ENCODE measurements at regions not wholly inside any gene's neighbourhood (a gene's known extent, or its start where the extent isn't known, plus 50 kb on each side); places are given as distances from the start of the nearest gene placed in this dataset.

DNA sequence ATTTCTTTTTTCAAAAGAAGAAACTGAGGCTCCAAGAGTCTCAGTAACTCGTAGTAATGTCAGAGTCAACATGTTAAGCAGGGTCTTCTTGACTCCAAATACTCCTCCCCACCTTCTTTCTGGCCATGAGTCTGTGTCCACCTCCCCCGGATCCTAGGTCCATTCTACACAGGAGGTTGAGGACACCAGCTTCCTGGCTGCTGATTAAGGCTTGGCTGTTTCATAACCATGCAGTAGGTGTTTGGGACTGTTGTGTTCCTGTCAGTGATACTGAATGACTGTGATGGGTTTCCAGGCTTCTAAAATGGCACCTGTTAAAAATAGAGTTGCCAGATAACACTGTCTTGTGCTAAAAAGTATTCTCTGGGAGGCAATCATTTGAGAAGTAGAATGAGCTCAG is 130.8 kb upstream of the IL12A start:
- Mint-ChIP-seq H3K27ac (no peak overlapping the region), H3K27me3 (ENCODE audit: low read depth in 2 of 2) (peaks cover 5 to 8% of the 10 kb centered on the region in 2 donors), H3K4me1 (peaks cover 8 to 13% of the 10 kb centered on the region in 2 donors), H3K36me3 (no peaks in the 10 kb centered on the region), H3K4me3 (no peak overlapping the region), H3K9me3 (no peaks in the 10 kb centered on the region)
- H3K4me1 ChIP-seq (ENCODE audit: control insufficient read depth, insufficient read depth, low read length): peaks cover 8% of the 10 kb centered on the region
- intact Hi-C loops (cut with micrococcal nuclease): no loop called here
- no peak overlapping the region for H3K4me3 ChIP-seq (ENCODE audit: low read length)
- TF ChIP-seq CTCF (IDR thresholded peaks at IDR 0.05): no peak
- H3K27me3 ChIP-seq (ENCODE audit: control insufficient read depth, insufficient read depth, low read length): no peaks in the 10 kb centered on the region
- DNase-seq (no peak), ATAC-seq (no peak)
- no peaks in the 10 kb centered on the region for H3K9me3 ChIP-seq (ENCODE audit: control insufficient read depth, insufficient read depth, low read length)
- 92% methylated on average over 2 of the region's 2 CpGs for WGBS (ENCODE audit: insufficient coverage)
- H3K36me3 ChIP-seq (ENCODE audit: control insufficient read depth, insufficient read depth, low read length): no peaks in the 10 kb centered on the region
- no peak overlapping the region for H3K27ac ChIP-seq (ENCODE audit: low read length)

DNA sequence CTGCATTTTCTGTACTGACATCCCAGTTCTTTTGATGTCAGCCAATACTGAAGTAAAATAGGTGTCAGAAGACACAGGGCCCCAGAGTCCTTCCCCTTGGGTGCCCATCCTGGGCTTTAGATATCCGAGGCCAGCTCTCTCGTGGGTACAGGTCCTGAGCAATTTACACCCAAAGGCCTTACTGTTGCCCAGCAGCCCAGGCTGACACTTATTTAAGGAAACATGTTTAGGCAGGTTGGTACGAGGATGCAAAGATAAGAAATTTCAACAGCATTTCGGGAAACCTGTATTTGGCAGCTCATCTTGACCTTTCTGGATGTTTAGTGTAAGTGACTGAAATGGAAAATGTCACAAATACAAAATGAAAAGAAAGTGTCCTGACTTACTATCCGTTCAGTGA is 130.0 kb upstream of the IL12A start:
- Histone ChIP-seq H3K27ac (ENCODE audit: low read length) (no peak overlapping the region), H3K27me3 (ENCODE audit: control insufficient read depth, insufficient read depth, low read length) (no peaks in the 10 kb centered on the region), H3K36me3 (ENCODE audit: control insufficient read depth, insufficient read depth, low read length) (no peaks in the 10 kb centered on the region), H3K4me3 (ENCODE audit: low read length) (no peak overlapping the region), H3K9me3 (ENCODE audit: control insufficient read depth, insufficient read depth, low read length) (no peaks in the 10 kb centered on the region), H3K4me1 (ENCODE audit: control insufficient read depth, insufficient read depth, low read length) (peaks cover 6% of the 10 kb centered on the region)
- Mint-ChIP-seq H3K4me3 (no peak overlapping the region), H3K36me3 (no peaks in the 10 kb centered on the region), H3K27ac (no peak overlapping the region), H3K4me1 (peaks cover 8 to 13% of the 10 kb centered on the region in 2 donors), H3K27me3 (ENCODE audit: low read depth in 2 of 2) (peaks cover 5 to 8% of the 10 kb centered on the region in 2 donors), H3K9me3 (no peaks in the 10 kb centered on the region)
- DNase-seq (no peak), ATAC-seq (no peak)
- no peak for TF ChIP-seq CTCF (IDR thresholded peaks at IDR 0.05)
- intact Hi-C loops (cut with micrococcal nuclease): no loop called here
- WGBS (ENCODE audit: insufficient coverage): 76% methylated on average over 4 of the region's 5 CpGs

DNA sequence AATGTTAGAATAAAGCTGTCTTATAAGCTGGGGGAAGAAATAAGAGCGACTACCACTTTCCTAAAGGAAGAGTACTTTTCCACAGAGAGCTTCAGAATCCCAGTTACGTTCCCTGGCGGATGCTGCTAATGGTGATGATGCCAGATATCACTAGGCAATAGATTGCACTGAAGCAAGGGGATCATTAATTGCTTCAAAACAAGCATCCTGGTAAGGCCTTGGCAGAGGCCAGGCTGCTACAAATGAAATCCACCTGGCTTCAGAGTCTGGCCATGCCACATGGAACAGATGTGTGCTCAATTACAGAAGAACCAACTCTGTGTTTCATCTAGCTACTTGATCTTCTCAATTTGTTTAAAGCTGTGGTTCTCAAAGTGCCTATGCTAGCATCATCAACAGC is 129.2 kb upstream of the IL12A start:
- Histone ChIP-seq H3K27ac (ENCODE audit: low read length) (no peak overlapping the region), H3K4me3 (ENCODE audit: low read length) (no peak overlapping the region), H3K27me3 (ENCODE audit: control insufficient read depth, insufficient read depth, low read length) (no peaks in the 10 kb centered on the region), H3K4me1 (ENCODE audit: control insufficient read depth, insufficient read depth, low read length) (peaks cover 6% of the 10 kb centered on the region), H3K36me3 (ENCODE audit: control insufficient read depth, insufficient read depth, low read length) (no peaks in the 10 kb centered on the region), H3K9me3 (ENCODE audit: control insufficient read depth, insufficient read depth, low read length) (no peaks in the 10 kb centered on the region)
- TF ChIP-seq CTCF (IDR thresholded peaks at IDR 0.05): no peak
- intact Hi-C loops (cut with micrococcal nuclease): no loop called here
- Mint-ChIP-seq H3K36me3 (no peaks in the 10 kb centered on the region), H3K4me1 (peaks cover 8 to 13% of the 10 kb centered on the region in 2 donors), H3K27me3 (ENCODE audit: low read depth in 2 of 2) (peaks cover 5 to 8% of the 10 kb centered on the region in 2 donors), H3K4me3 (no peak overlapping the region), H3K27ac (no peak overlapping the region), H3K9me3 (no peaks in the 10 kb centered on the region)
- no peak for DNase-seq
- 95% methylated on average over 3 of the region's 3 CpGs for WGBS (ENCODE audit: insufficient coverage)
- no peak for ATAC-seq

DNA sequence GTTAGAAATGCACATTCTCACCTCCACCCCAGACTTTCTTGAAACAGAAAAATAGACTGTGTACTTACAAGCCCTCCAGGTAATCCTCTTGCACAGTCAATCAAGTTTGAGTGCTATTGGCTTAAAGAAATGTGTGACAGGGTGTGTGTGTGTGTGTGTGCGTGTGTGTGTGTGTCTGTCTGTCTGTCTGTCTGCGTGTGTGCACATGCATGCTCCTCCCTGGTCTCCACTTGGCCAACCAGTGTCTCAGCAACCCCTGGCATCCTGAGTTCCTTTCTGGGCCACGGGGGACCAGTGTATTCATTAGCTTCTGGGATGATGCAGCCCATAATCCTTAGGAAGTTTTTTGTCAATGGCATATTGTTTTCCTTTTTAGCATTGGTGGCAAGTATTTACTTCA is 128.8 kb upstream of the IL12A start:
- no peak for TF ChIP-seq CTCF (IDR thresholded peaks at IDR 0.05)
- H3K36me3 ChIP-seq (ENCODE audit: control insufficient read depth, insufficient read depth, low read length): no peaks in the 10 kb centered on the region
- DNase-seq: no peak
- no peak overlapping the region for H3K4me3 Mint-ChIP-seq
- H3K4me3 ChIP-seq (ENCODE audit: low read length): no peak overlapping the region
- 53% methylated on average over 3 of the region's 3 CpGs for WGBS (ENCODE audit: insufficient coverage)
- no peaks in the 10 kb centered on the region for H3K9me3 ChIP-seq (ENCODE audit: control insufficient read depth, insufficient read depth, low read length)
- intact Hi-C loops (cut with micrococcal nuclease): no loop called here
- no peaks in the 10 kb centered on the region for H3K36me3 Mint-ChIP-seq
- no peak for ATAC-seq
- H3K27ac ChIP-seq (ENCODE audit: low read length): no peak overlapping the region
- peaks cover 8 to 13% of the 10 kb centered on the region in 2 donors for H3K4me1 Mint-ChIP-seq
- H3K27me3 ChIP-seq (ENCODE audit: control insufficient read depth, insufficient read depth, low read length): no peaks in the 10 kb centered on the region
- no peaks in the 10 kb centered on the region for H3K9me3 Mint-ChIP-seq
- peaks cover 6% of the 10 kb centered on the region for H3K4me1 ChIP-seq (ENCODE audit: control insufficient read depth, insufficient read depth, low read length)
- H3K27ac Mint-ChIP-seq: no peak overlapping the region
- peaks cover 5 to 8% of the 10 kb centered on the region in 2 donors for H3K27me3 Mint-ChIP-seq (ENCODE audit: low read depth in 2 of 2)

Measured in natural killer cell (primary cell).